NCI-H1436 treated with DMSO at 0.1 percent for 48 hours (cell line): ENCODE measurements at regions not wholly inside any gene's neighbourhood (a gene's known extent, or its start where the extent isn't known, plus 50 kb on each side); places are given as distances from the start of the nearest gene placed in this dataset.

ENCODE experiments used
- DNase-seq: peaks from one replicate; lab custom pipeline; 2025; lab: John Stamatoyannopoulos, UW

DNA sequence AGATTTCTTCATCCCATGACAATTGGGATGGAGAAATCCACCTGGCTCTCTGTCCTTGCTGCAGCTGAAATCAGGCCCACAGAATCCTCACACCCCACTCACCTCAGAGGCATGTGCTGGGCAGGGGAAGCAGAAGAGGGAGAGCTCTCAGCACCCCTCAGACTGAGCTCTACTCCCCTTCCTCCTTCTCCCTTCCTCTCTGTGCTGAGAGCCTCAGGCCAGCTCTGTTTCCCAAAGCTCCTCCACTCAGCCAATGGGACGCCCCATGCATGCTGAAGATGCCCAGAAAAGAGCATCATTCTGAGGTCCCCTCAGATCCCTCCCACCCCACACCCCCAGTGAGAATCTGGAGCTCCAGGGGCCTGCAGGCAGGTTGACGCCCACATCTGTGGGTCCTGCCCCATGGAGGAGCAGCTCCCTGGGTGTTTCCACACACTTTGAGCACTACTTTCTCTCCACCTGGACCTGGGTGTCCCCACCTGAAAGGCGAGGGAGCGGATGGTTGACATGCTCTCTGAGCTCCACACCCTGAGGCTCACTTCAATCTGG, 637.7 kb upstream of the ID2 start:
- no peak for DNase-seq

- no peak for DNase-seq
These were observed 636.7 kb upstream of the ID2 start for GRCh38 chr2:8045081-8045614.

- DNase-seq = no peak
These were observed 635.0 kb upstream of the ID2 start for GRCh38 chr2:8046849-8047248.

GRCh38 chr2:8049176-8049575, 632.7 kb upstream of the ID2 start:
- no peak for DNase-seq

DNA sequence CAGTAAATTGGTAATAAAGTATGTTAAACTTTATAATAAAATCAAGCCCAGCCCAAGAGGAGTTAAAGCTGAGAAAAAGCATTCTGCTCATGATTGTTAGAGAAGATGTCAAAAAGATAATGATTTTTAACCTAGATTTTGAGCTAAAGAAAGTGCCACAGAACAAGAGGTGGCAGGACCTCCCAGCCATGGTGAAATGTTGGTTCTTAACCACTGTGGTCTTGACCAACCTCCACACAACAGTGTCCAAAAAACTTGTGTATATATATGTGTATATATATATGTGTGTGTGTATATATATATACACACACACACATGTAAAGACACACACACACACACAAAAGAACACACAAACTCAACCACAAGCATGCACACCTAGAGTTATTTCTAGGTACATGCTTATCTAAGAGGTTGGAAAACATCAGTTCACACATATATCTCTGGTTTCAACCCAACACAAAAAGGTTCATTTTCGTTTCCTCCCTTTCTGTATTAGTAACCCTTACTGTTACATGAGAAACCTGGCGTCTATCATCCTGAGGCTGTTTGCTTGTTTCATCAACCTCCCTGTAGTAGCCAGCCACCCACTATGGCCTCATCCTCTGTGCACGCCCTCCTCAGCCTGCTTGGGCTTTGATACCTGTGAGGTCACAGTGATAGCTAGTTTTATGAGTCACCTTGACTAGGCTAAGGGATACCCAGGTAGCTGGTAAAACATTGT, 631.8 kb upstream of the ID2 start:
- no peak for DNase-seq

- no peak for DNase-seq
These were observed 628.6 kb upstream of the ID2 start for GRCh38 chr2:8053216-8053615.

DNA sequence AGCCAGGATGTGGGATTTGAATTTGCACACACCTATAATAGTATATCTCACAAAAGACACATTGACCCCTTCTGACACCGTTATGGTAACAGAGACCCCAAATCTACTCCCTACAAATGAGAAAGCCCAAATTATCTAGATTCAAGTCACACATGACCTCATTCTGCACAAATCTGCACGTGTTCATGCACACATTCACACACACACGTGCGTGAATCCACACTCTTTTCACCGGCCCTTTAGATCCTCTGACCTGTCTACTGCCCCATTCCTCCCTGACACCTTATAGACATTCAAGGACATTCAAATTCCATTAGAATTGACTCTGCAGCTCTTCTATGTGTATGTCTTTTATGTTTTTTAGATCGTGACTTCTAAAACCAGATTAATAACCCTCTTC, 627.8 kb upstream of the ID2 start:
- DNase-seq = no peak

DNA sequence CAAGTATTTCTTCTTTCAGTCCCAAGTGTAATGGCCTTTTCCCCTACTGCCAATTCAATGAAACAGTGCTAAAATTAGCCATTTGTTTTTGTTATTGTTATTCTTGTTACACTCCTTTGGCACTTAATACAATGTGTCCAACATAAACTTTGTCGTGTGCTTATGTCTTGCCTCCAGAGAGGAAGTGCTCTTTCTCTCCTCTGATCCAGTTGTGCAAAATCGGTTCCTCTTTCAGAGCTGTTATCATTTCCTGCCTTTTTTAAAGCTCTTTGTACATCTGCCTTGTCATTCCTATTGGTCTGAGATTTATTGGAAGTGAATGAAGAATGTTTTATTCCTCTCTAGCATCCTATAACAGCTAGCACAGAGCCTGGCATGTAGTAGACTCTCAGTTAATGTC, 623.2 kb upstream of the ID2 start:
- no peak for DNase-seq

- DNase-seq = peak; percentile 50
These were observed 622.6 kb upstream of the ID2 start for GRCh38 chr2:8059255-8059654.

GRCh38 chr2:8059794-8060193, 622.1 kb upstream of the ID2 start:
- DNase-seq = no peak

GRCh38 chr2:8061219-8061618, 620.6 kb upstream of the ID2 start:
- DNase-seq = no peak

DNA sequence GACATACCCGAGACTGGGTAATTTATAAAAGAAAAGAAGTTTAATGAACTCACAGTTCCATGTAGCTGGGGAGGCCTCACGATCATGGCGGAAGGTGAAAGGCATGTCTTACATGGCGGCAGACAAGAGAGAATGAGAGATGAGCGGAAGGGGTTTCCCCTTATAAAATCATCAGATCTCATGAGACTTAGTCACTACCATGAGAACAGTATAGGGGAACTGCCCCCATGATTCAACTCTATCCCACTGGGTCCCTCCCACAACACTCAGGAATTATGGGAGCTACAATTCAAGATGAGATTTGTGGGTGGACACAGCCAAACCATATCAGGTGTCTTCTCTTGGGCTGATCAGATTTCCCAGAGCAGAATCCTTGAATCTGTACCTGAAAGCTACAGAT, 617.3 kb upstream of the ID2 start:
- no peak for DNase-seq

GRCh38 chr2:8065191-8065590, 616.7 kb upstream of the ID2 start:
- DNase-seq = no peak

GRCh38 chr2:8067784-8068336, 614.0 kb upstream of the ID2 start:
- no peak for DNase-seq

DNA sequence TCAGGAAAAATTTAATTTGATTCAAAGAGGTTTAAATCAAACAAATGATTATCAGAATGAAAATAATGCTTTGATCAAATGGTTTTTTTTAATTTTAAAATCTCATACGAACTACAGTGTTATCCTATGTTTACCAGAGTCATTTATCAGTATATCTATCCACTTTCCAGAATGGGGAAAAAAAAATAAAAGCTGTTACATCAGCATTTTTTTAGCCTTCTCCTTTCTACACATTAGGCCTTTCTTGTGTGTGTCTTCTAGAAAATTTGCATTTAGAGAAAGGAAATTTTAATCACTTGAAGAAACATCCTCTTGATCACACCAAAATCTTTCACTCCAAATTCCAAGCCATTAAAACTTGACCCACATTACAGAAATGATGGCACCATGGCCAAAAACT, 608.9 kb upstream of the ID2 start:
- no peak for DNase-seq

- no peak for DNase-seq
These were observed 607.9 kb upstream of the ID2 start for GRCh38 chr2:8073916-8074315.

- DNase-seq = no peak
These were observed 605.2 kb upstream of the ID2 start for GRCh38 chr2:8076448-8077342.

DNA sequence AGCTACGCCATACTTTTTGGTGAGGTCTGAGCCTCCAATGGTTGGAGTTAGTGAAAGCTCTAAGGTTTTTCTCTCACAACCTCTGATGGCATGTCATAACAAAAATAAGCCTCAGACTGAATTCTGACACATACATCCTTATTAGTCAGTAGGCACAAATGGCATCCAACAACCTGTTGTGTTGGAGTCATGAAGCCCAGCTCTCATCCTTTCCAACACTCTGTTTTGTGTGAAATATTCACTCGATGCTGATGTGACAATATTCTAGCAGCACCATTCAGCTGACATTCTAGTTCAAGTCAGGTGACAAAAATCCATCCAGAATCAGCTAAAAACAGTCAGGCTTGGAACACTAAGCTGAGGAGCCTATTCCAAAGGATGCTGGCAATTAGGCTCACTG, 603.2 kb upstream of the ID2 start:
- no peak for DNase-seq

GRCh38 chr2:8080063-8080462, 601.8 kb upstream of the ID2 start:
- no peak for DNase-seq

- DNase-seq = no peak
These were observed 600.7 kb upstream of the ID2 start for GRCh38 chr2:8081130-8081529.

DNA sequence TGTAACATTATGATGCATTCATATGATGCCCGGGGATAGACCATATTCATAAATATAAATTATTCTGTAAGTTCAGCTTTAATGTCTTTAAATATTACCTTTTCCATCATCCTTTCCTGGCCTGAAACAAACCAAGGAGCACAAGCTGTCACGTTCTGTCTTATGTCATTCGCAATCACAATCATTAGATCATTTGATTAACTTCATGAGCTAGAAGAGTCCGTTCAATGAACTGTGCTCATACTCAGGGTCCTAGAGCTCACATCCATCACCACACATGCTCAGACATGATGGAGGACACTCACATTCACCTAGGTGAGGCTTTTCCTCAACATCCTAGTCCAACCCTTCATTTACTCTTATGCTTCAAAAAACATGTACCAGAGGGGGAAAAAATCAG, 599.0 kb upstream of the ID2 start:
- DNase-seq = no peak

GRCh38 chr2:8086357-8086756, 595.5 kb upstream of the ID2 start:
- DNase-seq = no peak
